ENCODE measurements at regions not wholly inside any gene's neighbourhood (a gene's known extent, or its start where the extent isn't known, plus 50 kb on each side); places are given as distances from the start of the nearest gene placed in this dataset.

DNA sequence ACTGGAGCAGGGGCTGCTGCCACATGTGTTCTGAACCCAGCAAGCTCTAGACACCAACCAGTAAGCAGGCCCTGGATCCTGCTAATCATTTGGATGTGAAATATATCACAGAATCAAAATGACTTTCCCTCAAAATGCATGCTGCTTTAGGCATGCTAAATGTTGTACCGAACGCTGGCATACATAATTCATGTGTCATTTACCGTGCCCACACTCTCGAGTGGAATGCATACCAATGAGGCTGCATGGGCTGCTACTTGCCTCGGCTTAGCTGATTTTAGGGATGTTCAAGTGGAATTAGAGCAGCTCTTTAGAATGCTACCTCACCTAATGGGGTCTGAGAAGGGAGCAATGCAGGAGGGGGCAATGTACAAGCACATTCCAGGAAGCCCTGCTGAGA, 509.6 kb upstream of the RAB6C start:
- TF ChIP-seq SMC3 (IDR thresholded peaks at IDR 0.05; ENCODE audit: low read depth, low read length) (no peak), NRF1 (IDR thresholded peaks at IDR 0.05; ENCODE audit: low read depth, low read length) (no peak), RFX5 (IDR thresholded peaks at IDR 0.05; ENCODE audit: low read length) (no peak), JUND (IDR thresholded peaks at IDR 0.05) (no peak), TCF12 (IDR thresholded peaks at IDR 0.05) (no peak), RAD21 (IDR thresholded peaks at IDR 0.05; ENCODE audit: low read length) (no peak), ELF1 (IDR thresholded peaks at IDR 0.05) (no peak), TAF1 (IDR thresholded peaks at IDR 0.05; ENCODE audit: borderline replicate concordance, low read depth, low read length) (no peak), POLR2AphosphoS5 (IDR thresholded peaks at IDR 0.05; ENCODE audit: low read depth, low read length) (no peak), GABPA (IDR thresholded peaks at IDR 0.05; ENCODE audit: low read depth) (no peak)
- TF ChIP-seq, protein P1, sequence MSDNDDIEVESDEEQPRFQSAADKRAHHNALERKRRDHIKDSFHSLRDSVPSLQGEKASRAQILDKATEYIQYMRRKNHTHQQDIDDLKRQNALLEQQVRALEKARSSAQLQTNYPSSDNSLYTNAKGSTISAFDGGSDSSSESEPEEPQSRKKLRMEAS (IDR thresholded peaks at IDR 0.05; ENCODE audit: low read depth): no peak
- TF ChIP-seq, protein P2, sequence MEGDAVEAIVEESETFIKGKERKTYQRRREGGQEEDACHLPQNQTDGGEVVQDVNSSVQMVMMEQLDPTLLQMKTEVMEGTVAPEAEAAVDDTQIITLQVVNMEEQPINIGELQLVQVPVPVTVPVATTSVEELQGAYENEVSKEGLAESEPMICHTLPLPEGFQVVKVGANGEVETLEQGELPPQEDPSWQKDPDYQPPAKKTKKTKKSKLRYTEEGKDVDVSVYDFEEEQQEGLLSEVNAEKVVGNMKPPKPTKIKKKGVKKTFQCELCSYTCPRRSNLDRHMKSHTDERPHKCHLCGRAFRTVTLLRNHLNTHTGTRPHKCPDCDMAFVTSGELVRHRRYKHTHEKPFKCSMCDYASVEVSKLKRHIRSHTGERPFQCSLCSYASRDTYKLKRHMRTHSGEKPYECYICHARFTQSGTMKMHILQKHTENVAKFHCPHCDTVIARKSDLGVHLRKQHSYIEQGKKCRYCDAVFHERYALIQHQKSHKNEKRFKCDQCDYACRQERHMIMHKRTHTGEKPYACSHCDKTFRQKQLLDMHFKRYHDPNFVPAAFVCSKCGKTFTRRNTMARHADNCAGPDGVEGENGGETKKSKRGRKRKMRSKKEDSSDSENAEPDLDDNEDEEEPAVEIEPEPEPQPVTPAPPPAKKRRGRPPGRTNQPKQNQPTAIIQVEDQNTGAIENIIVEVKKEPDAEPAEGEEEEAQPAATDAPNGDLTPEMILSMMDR (IDR thresholded peaks at IDR 0.05): no peak
- TF ChIP-seq, protein P3, sequence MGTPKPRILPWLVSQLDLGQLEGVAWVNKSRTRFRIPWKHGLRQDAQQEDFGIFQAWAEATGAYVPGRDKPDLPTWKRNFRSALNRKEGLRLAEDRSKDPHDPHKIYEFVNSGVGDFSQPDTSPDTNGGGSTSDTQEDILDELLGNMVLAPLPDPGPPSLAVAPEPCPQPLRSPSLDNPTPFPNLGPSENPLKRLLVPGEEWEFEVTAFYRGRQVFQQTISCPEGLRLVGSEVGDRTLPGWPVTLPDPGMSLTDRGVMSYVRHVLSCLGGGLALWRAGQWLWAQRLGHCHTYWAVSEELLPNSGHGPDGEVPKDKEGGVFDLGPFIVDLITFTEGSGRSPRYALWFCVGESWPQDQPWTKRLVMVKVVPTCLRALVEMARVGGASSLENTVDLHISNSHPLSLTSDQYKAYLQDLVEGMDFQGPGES (IDR thresholded peaks at IDR 0.05; ENCODE audit: low read depth, low read length): no peak
- TF ChIP-seq, protein P4, sequence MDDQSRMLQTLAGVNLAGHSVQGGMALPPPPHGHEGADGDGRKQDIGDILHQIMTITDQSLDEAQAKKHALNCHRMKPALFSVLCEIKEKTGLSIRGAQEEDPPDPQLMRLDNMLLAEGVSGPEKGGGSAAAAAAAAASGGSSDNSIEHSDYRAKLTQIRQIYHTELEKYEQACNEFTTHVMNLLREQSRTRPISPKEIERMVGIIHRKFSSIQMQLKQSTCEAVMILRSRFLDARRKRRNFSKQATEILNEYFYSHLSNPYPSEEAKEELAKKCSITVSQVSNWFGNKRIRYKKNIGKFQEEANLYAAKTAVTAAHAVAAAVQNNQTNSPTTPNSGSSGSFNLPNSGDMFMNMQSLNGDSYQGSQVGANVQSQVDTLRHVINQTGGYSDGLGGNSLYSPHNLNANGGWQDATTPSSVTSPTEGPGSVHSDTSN (IDR thresholded peaks at IDR 0.05): no peak

All from SK-N-SH (cell line).